GM12865 (cell line): ENCODE measurements at regions not wholly inside any gene's neighbourhood (a gene's known extent, or its start where the extent isn't known, plus 50 kb on each side); places are given as distances from the start of the nearest gene placed in this dataset.

ENCODE experiments used
- DNase-seq: peaks from one replicate; pipeline ENCODE4 v3.0.0; 2010; ENCODE audit warnings: low read depth
- H3K4me3 ChIP-seq: 2 replicates; pipeline ENCODE4 v1.5.1; 2011; ENCODE audit warnings: mild to moderate bottlenecking, low read depth, low read length, control low read depth
- TF ChIP-seq, protein P1 (sequence below): IDR thresholded peaks from 2 replicates; pipeline ENCODE4 v1.5.1; 2011; ENCODE audit warnings: low read length, control low read depth, low read depth, inconsistent platforms; ENCODE audit not compliant: insufficient read depth; ENCODE audit errors: missing control alignments

DNA sequence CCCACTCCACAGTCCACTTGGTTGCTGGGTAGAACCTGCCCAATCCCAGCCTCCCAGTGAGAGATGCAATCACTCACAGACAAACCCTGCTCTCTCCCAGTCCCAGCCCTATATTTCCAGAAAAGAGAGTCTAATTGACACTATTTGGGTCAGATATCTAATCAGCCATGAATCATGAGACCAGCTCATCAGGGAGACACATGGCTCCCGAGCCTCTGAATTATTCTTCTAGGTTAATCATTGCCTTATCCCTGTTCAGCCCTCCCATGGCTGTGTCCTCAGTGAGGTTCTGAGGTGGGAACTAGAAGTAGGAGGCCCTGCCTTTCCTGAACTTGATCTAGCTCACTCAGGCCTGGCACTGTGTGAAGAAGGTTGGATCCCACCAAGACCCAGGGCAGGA is 49.9 kb upstream of the ZC3H12A start:
- TF ChIP-seq, protein P1, sequence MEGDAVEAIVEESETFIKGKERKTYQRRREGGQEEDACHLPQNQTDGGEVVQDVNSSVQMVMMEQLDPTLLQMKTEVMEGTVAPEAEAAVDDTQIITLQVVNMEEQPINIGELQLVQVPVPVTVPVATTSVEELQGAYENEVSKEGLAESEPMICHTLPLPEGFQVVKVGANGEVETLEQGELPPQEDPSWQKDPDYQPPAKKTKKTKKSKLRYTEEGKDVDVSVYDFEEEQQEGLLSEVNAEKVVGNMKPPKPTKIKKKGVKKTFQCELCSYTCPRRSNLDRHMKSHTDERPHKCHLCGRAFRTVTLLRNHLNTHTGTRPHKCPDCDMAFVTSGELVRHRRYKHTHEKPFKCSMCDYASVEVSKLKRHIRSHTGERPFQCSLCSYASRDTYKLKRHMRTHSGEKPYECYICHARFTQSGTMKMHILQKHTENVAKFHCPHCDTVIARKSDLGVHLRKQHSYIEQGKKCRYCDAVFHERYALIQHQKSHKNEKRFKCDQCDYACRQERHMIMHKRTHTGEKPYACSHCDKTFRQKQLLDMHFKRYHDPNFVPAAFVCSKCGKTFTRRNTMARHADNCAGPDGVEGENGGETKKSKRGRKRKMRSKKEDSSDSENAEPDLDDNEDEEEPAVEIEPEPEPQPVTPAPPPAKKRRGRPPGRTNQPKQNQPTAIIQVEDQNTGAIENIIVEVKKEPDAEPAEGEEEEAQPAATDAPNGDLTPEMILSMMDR = no peak
- H3K4me3 ChIP-seq = no peak overlapping the region
- no peak for DNase-seq
